SK-N-SH treated with all-trans-retinoic acid at 6 μM for 48 hours (cell line): ENCODE measurements at regions not wholly inside any gene's neighbourhood (a gene's known extent, or its start where the extent isn't known, plus 50 kb on each side); places are given as distances from the start of the nearest gene placed in this dataset.

Source experiments
- CSRNP3 ChIP-seq: fragments of 250-450 bp; sonication (Bioruptor Pico); IDR thresholded peaks from 2 replicates; pipeline ENCODE4 v1.5.1; 2021; ENCODE audit warnings: mild to moderate bottlenecking, moderate library complexity
- ZNF70 ChIP-seq: fragments of 450-650 bp; formaldehyde crosslinking; IDR thresholded peaks from 2 replicates; pipeline ENCODE4 v1.5.0; 2020; ENCODE audit warnings: mild to moderate bottlenecking, moderate library complexity
- TF ChIP-seq, protein P1 (sequence below): fragments of 250-450 bp; sonication (Bioruptor Pico); IDR thresholded peaks from 2 replicates; pipeline ENCODE4 v1.8.0; 2020; ENCODE audit warnings: mild to moderate bottlenecking, moderate library complexity, borderline replicate concordance

DNA sequence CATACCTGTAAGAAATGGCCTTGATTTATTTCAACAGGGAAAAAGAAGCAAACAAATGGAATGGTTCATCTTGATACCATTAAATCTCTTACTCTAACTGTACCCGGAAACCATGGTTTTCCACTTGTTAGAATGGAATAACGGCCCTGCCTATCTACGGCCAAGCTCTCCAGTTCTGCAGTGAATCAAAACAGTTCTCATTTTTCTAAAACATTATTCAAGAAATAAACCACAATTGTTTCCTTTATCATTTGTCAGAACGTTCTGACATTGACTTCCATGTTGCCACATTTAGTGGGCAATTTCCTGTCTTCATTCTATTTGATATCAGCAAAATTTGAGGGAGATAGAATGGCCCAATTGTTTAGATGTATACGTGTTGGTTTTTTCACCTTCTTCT is 118.8 kb upstream of the CDH19 start:
- TF ChIP-seq, protein P1, sequence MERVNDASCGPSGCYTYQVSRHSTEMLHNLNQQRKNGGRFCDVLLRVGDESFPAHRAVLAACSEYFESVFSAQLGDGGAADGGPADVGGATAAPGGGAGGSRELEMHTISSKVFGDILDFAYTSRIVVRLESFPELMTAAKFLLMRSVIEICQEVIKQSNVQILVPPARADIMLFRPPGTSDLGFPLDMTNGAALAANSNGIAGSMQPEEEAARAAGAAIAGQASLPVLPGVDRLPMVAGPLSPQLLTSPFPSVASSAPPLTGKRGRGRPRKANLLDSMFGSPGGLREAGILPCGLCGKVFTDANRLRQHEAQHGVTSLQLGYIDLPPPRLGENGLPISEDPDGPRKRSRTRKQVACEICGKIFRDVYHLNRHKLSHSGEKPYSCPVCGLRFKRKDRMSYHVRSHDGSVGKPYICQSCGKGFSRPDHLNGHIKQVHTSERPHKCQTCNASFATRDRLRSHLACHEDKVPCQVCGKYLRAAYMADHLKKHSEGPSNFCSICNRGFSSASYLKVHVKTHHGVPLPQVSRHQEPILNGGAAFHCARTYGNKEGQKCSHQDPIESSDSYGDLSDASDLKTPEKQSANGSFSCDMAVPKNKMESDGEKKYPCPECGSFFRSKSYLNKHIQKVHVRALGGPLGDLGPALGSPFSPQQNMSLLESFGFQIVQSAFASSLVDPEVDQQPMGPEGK (CRISPR knock-in tag): no peak
- no peak for TF ChIP-seq ZNF70 (CRISPR knock-in tag)
- no peak for TF ChIP-seq CSRNP3
